Ectodermal cell (in vitro differentiated cells): ENCODE measurements at regions not wholly inside any gene's neighbourhood (a gene's known extent, or its start where the extent isn't known, plus 50 kb on each side); places are given as distances from the start of the nearest gene placed in this dataset.

Experiments
- H3K27ac ChIP-seq: 2 replicates; pipeline ENCODE4 v1.7.0; 2013; ENCODE audit warnings: mild to moderate bottlenecking, low read depth, low read length; ENCODE audit not compliant: insufficient read depth, poor library complexity, severe bottlenecking
- H3K27me3 ChIP-seq: 2 replicates; pipeline ENCODE4 v1.7.0; 2013; ENCODE audit warnings: mild to moderate bottlenecking, low read length; ENCODE audit not compliant: insufficient read depth, control insufficient read depth, poor library complexity, severe bottlenecking
- H3K36me3 ChIP-seq: one replicate; pipeline ENCODE4 v1.7.0; 2013; ENCODE audit warnings: low read length; ENCODE audit not compliant: control insufficient read depth, insufficient read depth
- H3K4me1 ChIP-seq: one replicate; pipeline ENCODE4 v1.7.0; 2013; ENCODE audit warnings: low read length; ENCODE audit not compliant: control insufficient read depth, insufficient read depth
- H3K4me3 ChIP-seq: 2 replicates; pipeline ENCODE4 v1.7.0; 2013; ENCODE audit warnings: low read depth, low read length, control low read depth; ENCODE audit not compliant: insufficient read depth
- H3K9me3 ChIP-seq: 2 replicates; pipeline ENCODE4 v1.7.0; 2013; ENCODE audit warnings: mild to moderate bottlenecking, low read length, moderate library complexity; ENCODE audit not compliant: control insufficient read depth
- WGBS, 2 experiments: methylation state at CpG; one replicate each; pipeline ENCODE4 v1.1.7; 2013; ENCODE audit warnings: missing lambda C conversion rate in 2 of 2; 5-methylcytosine and 5-hydroxymethylcytosine counted together

- no peaks in the 10 kb centered on the region for H3K27me3 ChIP-seq
- H3K4me3 ChIP-seq: no peak overlapping the region
- no peaks in the 10 kb centered on the region for H3K9me3 ChIP-seq
- H3K27ac ChIP-seq: no peak overlapping the region
- no peaks in the 10 kb centered on the region for H3K36me3 ChIP-seq
- H3K4me1 ChIP-seq: no peaks in the 10 kb centered on the region
- 90 to 92% methylated on average over 12 of the region's 12 CpGs for WGBS, 2 experiments
Observed at GRCh38 chr17:52841971-52842370, 683.5 kb upstream of the CA10 start.

GRCh38 chr17:52837492-52837891 lies 679.0 kb upstream of the CA10 start:
- H3K4me1 ChIP-seq: no peaks in the 10 kb centered on the region
- no peak overlapping the region for H3K27ac ChIP-seq
- H3K27me3 ChIP-seq: no peaks in the 10 kb centered on the region
- no peaks in the 10 kb centered on the region for H3K9me3 ChIP-seq
- no peaks in the 10 kb centered on the region for H3K36me3 ChIP-seq
- H3K4me3 ChIP-seq: no peak overlapping the region
- WGBS, 2 experiments: 78 to 90% methylated on average over 3 of the region's 3 CpGs

- no peaks in the 10 kb centered on the region for H3K27me3 ChIP-seq
- WGBS, 2 experiments: 91 to 93% methylated on average over 1 of the region's 1 CpG
- H3K4me1 ChIP-seq: no peaks in the 10 kb centered on the region
- H3K9me3 ChIP-seq: no peaks in the 10 kb centered on the region
- no peaks in the 10 kb centered on the region for H3K36me3 ChIP-seq
- no peak overlapping the region for H3K27ac ChIP-seq
- H3K4me3 ChIP-seq: no peak overlapping the region
Observed at GRCh38 chr17:52831536-52831935, 673.0 kb upstream of the CA10 start.

- no peaks in the 10 kb centered on the region for H3K4me1 ChIP-seq
- WGBS, 2 experiments: 89 to 91% methylated on average over 11 of the region's 11 CpGs
- no peak overlapping the region for H3K4me3 ChIP-seq
- no peaks in the 10 kb centered on the region for H3K9me3 ChIP-seq
- H3K27ac ChIP-seq: no peak overlapping the region
- H3K36me3 ChIP-seq: no peaks in the 10 kb centered on the region
- no peaks in the 10 kb centered on the region for H3K27me3 ChIP-seq
Observed at GRCh38 chr17:52828621-52829020, 670.1 kb upstream of the CA10 start.

- Histone ChIP-seq H3K27me3 (no peaks in the 10 kb centered on the region), H3K4me1 (no peaks in the 10 kb centered on the region), H3K27ac (no peak overlapping the region), H3K9me3 (no peaks in the 10 kb centered on the region), H3K36me3 (no peaks in the 10 kb centered on the region), H3K4me3 (no peak overlapping the region)
- 87 to 90% methylated on average over 8 of the region's 8 CpGs for WGBS, 2 experiments
Observed at GRCh38 chr17:52827526-52827925, 669.0 kb upstream of the CA10 start.

- H3K36me3 ChIP-seq: no peaks in the 10 kb centered on the region
- 68 to 69% methylated on average over 3 of the region's 3 CpGs for WGBS, 2 experiments
- H3K4me1 ChIP-seq: no peaks in the 10 kb centered on the region
- no peaks in the 10 kb centered on the region for H3K27me3 ChIP-seq
- no peak overlapping the region for H3K4me3 ChIP-seq
- no peak overlapping the region for H3K27ac ChIP-seq
- no peaks in the 10 kb centered on the region for H3K9me3 ChIP-seq
Observed at GRCh38 chr17:52824542-52824941, 666.0 kb upstream of the CA10 start.

- no peaks in the 10 kb centered on the region for H3K36me3 ChIP-seq
- H3K9me3 ChIP-seq: no peaks in the 10 kb centered on the region
Observed at GRCh38 chr17:52823155-52823554, 664.6 kb upstream of the CA10 start.

GRCh38 chr17:52790359-52790955 lies 631.9 kb upstream of the CA10 start:
- no peaks in the 10 kb centered on the region for H3K36me3 ChIP-seq
- no peak overlapping the region for H3K27ac ChIP-seq
- no peaks in the 10 kb centered on the region for H3K4me1 ChIP-seq
- H3K9me3 ChIP-seq: no peaks in the 10 kb centered on the region
- no peaks in the 10 kb centered on the region for H3K27me3 ChIP-seq
- no peak overlapping the region for H3K4me3 ChIP-seq
- WGBS, 2 experiments: 80 to 84% methylated on average over 6 to 7 of the region's 7 CpGs

More at GRCh38 chr17:52823155-52823554, 664.6 kb upstream of the CA10 start:
- H3K4me3 ChIP-seq: no peak overlapping the region
- no peaks in the 10 kb centered on the region for H3K4me1 ChIP-seq
- H3K27ac ChIP-seq: no peak overlapping the region
- H3K27me3 ChIP-seq: no peaks in the 10 kb centered on the region

- WGBS, 2 experiments: 66 to 100% methylated on average over 2 to 3 of the region's 3 CpGs
- Histone ChIP-seq H3K9me3 (peaks cover 2% of the 10 kb centered on the region), H3K4me1 (no peaks in the 10 kb centered on the region), H3K27ac (no peak overlapping the region), H3K4me3 (no peak overlapping the region), H3K36me3 (no peaks in the 10 kb centered on the region), H3K27me3 (no peaks in the 10 kb centered on the region)
Observed at GRCh38 chr17:52789829-52790228, 631.3 kb upstream of the CA10 start.

- Histone ChIP-seq H3K36me3 (no peaks in the 10 kb centered on the region), H3K27me3 (no peaks in the 10 kb centered on the region), H3K4me1 (no peaks in the 10 kb centered on the region), H3K4me3 (no peak overlapping the region), H3K27ac (no peak overlapping the region), H3K9me3 (peaks cover 2% of the 10 kb centered on the region)
- WGBS, 2 experiments: 35 to 39% methylated on average over 4 of the region's 4 CpGs
Observed at GRCh38 chr17:52776234-52776633, 617.7 kb upstream of the CA10 start.

GRCh38 chr17:52762794-52763167 lies 604.3 kb upstream of the CA10 start:
- H3K9me3 ChIP-seq: peaks cover 5% of the 10 kb centered on the region
- H3K4me1 ChIP-seq: no peaks in the 10 kb centered on the region
- WGBS, 2 experiments: 82 to 100% methylated on average over 1 of the region's 1 CpG
- no peak overlapping the region for H3K27ac ChIP-seq
- H3K27me3 ChIP-seq: no peaks in the 10 kb centered on the region
- H3K4me3 ChIP-seq: no peak overlapping the region
- H3K36me3 ChIP-seq: no peaks in the 10 kb centered on the region
